Hepatocyte (in vitro differentiated cells): ENCODE measurements at regions not wholly inside any gene's neighbourhood (a gene's known extent, or its start where the extent isn't known, plus 50 kb on each side); places are given as distances from the start of the nearest gene placed in this dataset.

ENCODE experiments used
- DNase-seq: peaks from one replicate; pipeline ENCODE4 v3.0.0-alpha.2; 2016; ENCODE audit warnings: low spot score
- H2AFZ ChIP-seq: fragments of 200-600 bp; sonication (generic); 2 replicates; pipeline ENCODE4 v1.6.0; 2016; ENCODE audit warnings: antibody characterized with exemption, mild to moderate bottlenecking
- H3K27ac ChIP-seq: fragments of 200-600 bp; sonication (generic); 2 replicates; pipeline ENCODE4 v1.5.1; 2016; ENCODE audit warnings: mild to moderate bottlenecking
- H3K27me3 ChIP-seq: fragments of 200-600 bp; sonication (generic); 2 replicates; pipeline ENCODE4 v1.6.1; 2016
- H3K36me3 ChIP-seq: fragments of 200-600 bp; sonication (generic); replicated peaks from 2 replicates; pipeline ENCODE4 v1.5.1; 2016; ENCODE audit warnings: low read depth; ENCODE audit not compliant: insufficient read depth
- H3K4me1 ChIP-seq: fragments of 200-600 bp; sonication (generic); 2 replicates; pipeline ENCODE4 v1.5.1; 2016; ENCODE audit warnings: mild to moderate bottlenecking, moderate library complexity; ENCODE audit not compliant: insufficient read depth
- H3K4me2 ChIP-seq: fragments of 200-600 bp; sonication (generic); 2 replicates; pipeline ENCODE4 v1.6.0; 2016
- H3K4me3 ChIP-seq: fragments of 200-600 bp; sonication (generic); 2 replicates; pipeline ENCODE4 v1.5.1; 2016; ENCODE audit warnings: mild to moderate bottlenecking
- H3K79me2 ChIP-seq: fragments of 200-600 bp; sonication (generic); 2 replicates; pipeline ENCODE4 v1.6.0; 2017; ENCODE audit warnings: mild to moderate bottlenecking
- H3K9me2 ChIP-seq: fragments of 200-600 bp; sonication (generic); replicated peaks from 2 replicates; pipeline ENCODE4 v1.6.0; 2017; ENCODE audit warnings: mild to moderate bottlenecking; ENCODE audit not compliant: insufficient read depth
- H3K9me3 ChIP-seq: fragments of 200-600 bp; sonication (generic); 2 replicates; pipeline ENCODE4 v1.5.1; 2016; ENCODE audit warnings: low read depth, mild to moderate bottlenecking
- H4K20me1 ChIP-seq: fragments of 200-600 bp; sonication (generic); 2 replicates; pipeline ENCODE4 v1.6.0; 2016; ENCODE audit warnings: mild to moderate bottlenecking; ENCODE audit not compliant: insufficient read depth, poor library complexity, severe bottlenecking
- CTCF ChIP-seq: fragments of 200-600 bp; sonication (generic); IDR thresholded peaks from 2 replicates; pipeline ENCODE4 v1.5.1; 2016; ENCODE audit warnings: antibody characterized with exemption, mild to moderate bottlenecking; ENCODE audit not compliant: poor library complexity
- EZH2 ChIP-seq: fragments of 200-600 bp; sonication (generic); IDR thresholded peaks from 2 replicates; pipeline ENCODE4 v1.6.1; 2016; ENCODE audit warnings: antibody characterized with exemption, mild to moderate bottlenecking, borderline replicate concordance
- EZH2phosphoT487 ChIP-seq: fragments of 200-600 bp; sonication (generic); IDR thresholded peaks from one replicate; pipeline ENCODE4 v1.6.1; 2018; ENCODE audit warnings: antibody characterized with exemption, mild to moderate bottlenecking, low read depth, moderate library complexity; ENCODE audit not compliant: unreplicated experiment, severe bottlenecking
- WGBS: methylation state at CpG from one replicate; pipeline ENCODE4 v1.1.6; 2016; ENCODE audit warnings: low lambda C conversion rate; ENCODE audit errors: missing lambda C conversion rate; 5-methylcytosine and 5-hydroxymethylcytosine counted together

GRCh38 chr3:157829786-157830185, 276.4 kb downstream of the SHOX2 start:
- H3K9me3 ChIP-seq = no peaks in the 10 kb centered on the region
- no peaks in the 10 kb centered on the region for H3K79me2 ChIP-seq
- H2AFZ ChIP-seq = no peak overlapping the region
- no peak overlapping the region for H3K4me2 ChIP-seq
- no peaks in the 10 kb centered on the region for H3K27me3 ChIP-seq
- WGBS = 94% methylated on average over 2 of the region's 2 CpGs
- no peaks in the 10 kb centered on the region for H3K4me1 ChIP-seq
- DNase-seq = no peak
- H4K20me1 ChIP-seq = no peaks in the 10 kb centered on the region
- H3K4me3 ChIP-seq = no peak overlapping the region
- no peak overlapping the region for H3K27ac ChIP-seq
- H3K9me2 ChIP-seq = no peaks in the 10 kb centered on the region
- H3K36me3 ChIP-seq = no peaks in the 10 kb centered on the region
- TF ChIP-seq CTCF = no peak
- TF ChIP-seq EZH2phosphoT487 = no peak
- TF ChIP-seq EZH2 = no peak

- no peaks in the 10 kb centered on the region for H3K9me2 ChIP-seq
- no peak overlapping the region for H3K4me2 ChIP-seq
- H3K9me3 ChIP-seq = no peaks in the 10 kb centered on the region
- H3K27ac ChIP-seq = no peak overlapping the region
- H4K20me1 ChIP-seq = no peaks in the 10 kb centered on the region
- no peak for TF ChIP-seq CTCF
- no peak for TF ChIP-seq EZH2
- no peak for TF ChIP-seq EZH2phosphoT487
- H3K27me3 ChIP-seq = no peaks in the 10 kb centered on the region
- no peak overlapping the region for H2AFZ ChIP-seq
- no peaks in the 10 kb centered on the region for H3K79me2 ChIP-seq
- no peaks in the 10 kb centered on the region for H3K4me1 ChIP-seq
- H3K4me3 ChIP-seq = no peak overlapping the region
- no peak for DNase-seq
- 75% methylated on average over 4 of the region's 4 CpGs for WGBS
- H3K36me3 ChIP-seq = no peaks in the 10 kb centered on the region
Measured at GRCh38 chr3:157824281-157824680, 281.9 kb downstream of the SHOX2 start.

GRCh38 chr3:157823050-157823449, 283.2 kb downstream of the SHOX2 start:
- Histone ChIP-seq H4K20me1 (no peaks in the 10 kb centered on the region), H2AFZ (no peak overlapping the region), H3K9me2 (no peaks in the 10 kb centered on the region), H3K36me3 (no peaks in the 10 kb centered on the region), H3K79me2 (no peaks in the 10 kb centered on the region), H3K27ac (no peak overlapping the region), H3K9me3 (no peaks in the 10 kb centered on the region), H3K27me3 (no peaks in the 10 kb centered on the region), H3K4me2 (no peak overlapping the region), H3K4me3 (no peak overlapping the region), H3K4me1 (no peaks in the 10 kb centered on the region)
- no peak for TF ChIP-seq EZH2phosphoT487
- no peak for TF ChIP-seq CTCF
- no peak for TF ChIP-seq EZH2
- no peak for DNase-seq
- 79% methylated on average over 1 of the region's 1 CpG for WGBS

GRCh38 chr3:157820157-157820517, 286.1 kb downstream of the SHOX2 start:
- Histone ChIP-seq H4K20me1 (no peaks in the 10 kb centered on the region), H3K27ac (no peak overlapping the region), H3K27me3 (no peaks in the 10 kb centered on the region), H2AFZ (no peak overlapping the region), H3K4me2 (no peak overlapping the region), H3K9me2 (no peaks in the 10 kb centered on the region), H3K9me3 (no peaks in the 10 kb centered on the region), H3K36me3 (no peaks in the 10 kb centered on the region), H3K4me1 (no peaks in the 10 kb centered on the region), H3K4me3 (no peak overlapping the region), H3K79me2 (no peaks in the 10 kb centered on the region)
- DNase-seq = no peak
- no peak for TF ChIP-seq EZH2
- TF ChIP-seq EZH2phosphoT487 = no peak
- TF ChIP-seq CTCF = no peak
